ENCODE measurements at regions not wholly inside any gene's neighbourhood (a gene's known extent, or its start where the extent isn't known, plus 50 kb on each side); places are given as distances from the start of the nearest gene placed in this dataset.

- no peak for TF ChIP-seq CTCF (IDR thresholded peaks at IDR 0.05; ENCODE audit: insufficient read depth, low read depth, low read length, missing control alignments)
- no peak for DNase-seq (ENCODE audit: low read depth)
- no peak overlapping the region for H3K4me3 ChIP-seq (ENCODE audit: low read length)
Observed at GRCh38 chr22:48595511-48595905, 1232.2 kb downstream of the BRD1 start.

DNA sequence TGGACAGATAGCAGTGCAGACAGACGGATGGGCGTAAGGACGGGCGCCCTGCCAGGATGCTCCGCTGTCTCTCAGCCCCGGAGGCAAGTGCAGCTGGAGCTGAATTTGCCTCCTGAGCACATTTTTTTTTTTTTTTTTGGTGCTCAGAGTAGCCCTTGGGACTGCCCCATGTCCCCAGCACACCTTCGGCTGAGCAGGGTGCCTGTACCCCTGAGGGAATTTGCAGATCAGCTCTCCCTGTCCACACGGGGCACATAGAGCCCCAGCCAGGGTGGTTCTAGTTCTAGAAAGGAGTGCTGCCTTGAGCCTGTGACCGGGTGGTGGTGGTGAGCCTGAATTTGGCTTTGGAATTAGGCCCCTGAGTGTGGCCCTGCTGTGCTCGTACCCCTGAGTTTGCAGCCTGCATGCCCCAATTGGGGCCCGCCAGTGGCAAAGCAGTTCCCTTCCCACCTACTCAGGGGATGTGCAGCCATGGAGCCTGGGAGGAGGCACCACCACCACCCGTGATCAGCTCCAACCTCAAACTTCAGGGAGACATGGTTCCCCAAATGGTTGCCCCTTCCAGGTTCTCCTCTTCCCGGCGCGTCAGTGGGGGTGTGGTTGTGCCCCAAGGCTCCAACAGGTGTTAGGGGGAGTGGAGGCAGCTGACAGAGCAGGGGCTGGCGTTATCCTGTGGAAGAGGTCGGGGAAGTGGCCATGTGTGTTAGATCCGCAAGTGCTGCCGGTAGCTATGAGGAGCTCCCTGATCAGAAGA lies 1232.7 kb downstream of the BRD1 start:
- DNase-seq (ENCODE audit: low read depth): no peak
- no peak for TF ChIP-seq CTCF (IDR thresholded peaks at IDR 0.05; ENCODE audit: insufficient read depth, low read depth, low read length, missing control alignments)
- H3K4me3 ChIP-seq (ENCODE audit: low read length): no peak overlapping the region

DNA sequence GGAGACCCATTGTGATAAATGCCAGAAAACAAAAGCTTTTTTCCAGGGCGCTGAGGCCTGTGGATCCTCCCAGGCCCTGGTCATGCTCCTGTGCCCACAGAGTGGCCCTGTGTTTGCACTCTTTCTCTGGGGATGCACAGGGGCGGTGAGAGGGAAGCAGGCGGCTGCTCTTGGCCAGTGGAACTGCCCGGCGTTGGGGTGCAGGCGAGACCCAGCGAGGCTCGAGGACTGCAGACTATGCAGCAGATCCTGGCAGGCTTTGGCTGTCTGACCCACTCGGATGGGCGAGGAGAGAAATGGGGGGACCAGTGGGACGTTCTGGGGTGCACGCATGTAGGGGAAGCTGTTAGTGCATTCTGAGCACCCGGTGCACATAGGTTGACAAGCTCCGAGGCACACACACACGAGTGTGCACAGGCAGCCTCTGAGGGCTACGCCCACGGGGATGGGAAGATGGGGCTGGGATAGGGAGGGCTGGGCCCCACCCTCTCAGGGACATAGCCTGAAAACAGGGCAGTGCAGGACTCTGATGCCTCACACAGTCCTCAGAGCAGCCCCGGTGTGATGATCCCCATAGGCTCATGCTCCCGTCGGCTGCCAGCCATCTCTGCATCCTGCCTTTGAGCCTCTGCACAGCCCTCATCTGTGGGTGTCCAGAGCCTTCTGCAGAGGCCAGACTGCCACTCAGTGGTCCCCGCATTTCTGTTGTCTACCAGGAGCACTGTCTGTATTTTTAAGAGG lies 1233.5 kb downstream of the BRD1 start:
- TF ChIP-seq CTCF (IDR thresholded peaks at IDR 0.05; ENCODE audit: insufficient read depth, low read depth, low read length, missing control alignments): no peak
- no peak for DNase-seq (ENCODE audit: low read depth)
- no peak overlapping the region for H3K4me3 ChIP-seq (ENCODE audit: low read length)

GRCh38 chr22:48593551-48593950 lies 1234.1 kb downstream of the BRD1 start:
- no peak for DNase-seq (ENCODE audit: low read depth)
- no peak for TF ChIP-seq CTCF (IDR thresholded peaks at IDR 0.05; ENCODE audit: insufficient read depth, low read depth, low read length, missing control alignments)

DNA sequence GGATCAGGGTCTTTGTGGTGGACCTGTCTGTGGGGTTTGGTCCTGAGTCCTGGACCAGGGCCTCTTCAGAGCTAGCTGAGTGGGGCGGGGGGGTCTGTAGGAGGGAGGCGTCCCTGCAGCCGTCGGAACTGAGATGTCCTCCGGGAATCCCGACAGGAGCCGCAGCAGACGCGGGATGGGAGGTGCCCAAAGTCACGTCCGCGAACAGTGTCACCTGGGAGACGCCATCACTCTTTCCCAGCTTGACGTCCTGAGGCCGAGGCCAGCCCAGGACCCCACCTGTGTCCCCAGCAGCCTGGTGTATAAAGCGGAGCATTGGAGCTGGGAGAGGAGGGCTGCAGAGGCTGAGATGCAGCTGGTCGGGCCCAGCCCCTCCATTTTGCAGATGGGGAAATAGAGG lies 1234.7 kb downstream of the BRD1 start:
- TF ChIP-seq CTCF (IDR thresholded peaks at IDR 0.05; ENCODE audit: insufficient read depth, low read depth, low read length, missing control alignments): no peak
- no peak overlapping the region for H3K4me3 ChIP-seq (ENCODE audit: low read length)
- DNase-seq (ENCODE audit: low read depth): no peak

More at GRCh38 chr22:48593551-48593950, 1234.1 kb downstream of the BRD1 start:
- H3K4me3 ChIP-seq (ENCODE audit: low read length): no peak overlapping the region

GRCh38 chr22:48592488-48592887 lies 1235.2 kb downstream of the BRD1 start:
- H3K4me3 ChIP-seq (ENCODE audit: low read length): no peak overlapping the region
- DNase-seq (ENCODE audit: low read depth): no peak
- TF ChIP-seq CTCF (IDR thresholded peaks at IDR 0.05; ENCODE audit: insufficient read depth, low read depth, low read length, missing control alignments): no peak

GRCh38 chr22:48592066-48592345 lies 1235.7 kb downstream of the BRD1 start:
- no peak overlapping the region for H3K4me3 ChIP-seq (ENCODE audit: low read length)
- DNase-seq (ENCODE audit: low read depth): no peak
- TF ChIP-seq CTCF (IDR thresholded peaks at IDR 0.05; ENCODE audit: insufficient read depth, low read depth, low read length, missing control alignments): no peak

Measured in epithelial cell of esophagus (primary cell).